T-helper 1 cell (primary cell): ENCODE measurements at regions not wholly inside any gene's neighbourhood (a gene's known extent, or its start where the extent isn't known, plus 50 kb on each side); places are given as distances from the start of the nearest gene placed in this dataset.
"Not testable (repeated sequence)": the region's sequence is repeated elsewhere in the genome, so short reads cannot be mapped to it uniquely, and the experiment has no call there.

Source experiments
- DNase-seq, 5 donors: peaks; one replicate each; pipeline ENCODE4 v3.0.0-alpha.2; 2012 to 2020

DNA sequence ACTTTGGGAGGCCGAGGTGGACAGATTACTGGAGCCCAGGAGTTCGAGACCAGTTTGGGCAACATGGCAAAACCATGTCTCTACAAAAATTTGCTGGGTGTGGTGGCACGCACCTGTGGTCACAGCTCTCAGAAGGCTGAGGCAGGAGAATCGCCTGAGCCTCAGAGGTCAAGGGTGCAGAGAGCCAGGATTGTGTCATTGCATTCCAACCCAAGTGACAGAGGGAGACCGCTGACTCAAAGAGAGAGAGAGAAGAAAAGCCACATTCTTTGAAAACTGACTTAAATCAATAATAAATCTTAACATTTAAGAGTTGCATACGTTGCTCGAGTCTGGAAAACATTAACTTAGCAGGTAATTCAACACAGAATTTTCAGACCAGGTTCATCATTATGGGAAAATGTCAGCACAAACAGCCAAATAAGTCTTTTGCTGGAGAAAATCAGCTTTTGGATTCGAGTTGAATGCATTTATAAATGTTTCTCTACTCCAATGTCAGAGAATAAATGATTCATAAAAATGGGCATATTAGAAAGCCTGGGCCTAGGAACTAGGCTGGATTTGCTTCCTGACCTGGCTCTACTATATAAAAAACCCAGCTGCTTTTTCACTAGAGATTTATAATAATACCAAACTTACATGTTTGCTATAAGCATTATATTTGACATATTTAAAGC is 68.3 kb upstream of the RBPJ start:
- DNase-seq, result peak in 1 of 5 donors; percentile 33

DNA sequence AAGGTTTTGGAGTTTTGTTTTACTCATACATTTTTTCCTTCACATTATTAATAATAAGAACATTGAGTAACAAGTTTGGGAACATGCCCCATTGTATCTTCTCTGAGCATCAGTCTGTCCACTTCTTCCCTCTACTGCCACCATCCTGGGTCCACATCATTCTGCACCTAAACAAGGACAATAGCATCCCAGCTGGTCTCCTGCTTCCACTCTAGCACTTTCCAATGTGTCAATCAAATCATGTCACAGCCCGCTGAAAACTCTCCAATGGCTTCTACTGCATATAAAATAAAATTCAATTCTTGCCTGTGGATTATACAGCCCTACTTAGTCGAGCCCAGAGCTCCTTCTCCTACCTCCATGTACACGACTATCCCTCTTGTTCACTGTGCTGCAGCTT is 66.8 kb upstream of the RBPJ start:
- DNase-seq, result no peak

DNA sequence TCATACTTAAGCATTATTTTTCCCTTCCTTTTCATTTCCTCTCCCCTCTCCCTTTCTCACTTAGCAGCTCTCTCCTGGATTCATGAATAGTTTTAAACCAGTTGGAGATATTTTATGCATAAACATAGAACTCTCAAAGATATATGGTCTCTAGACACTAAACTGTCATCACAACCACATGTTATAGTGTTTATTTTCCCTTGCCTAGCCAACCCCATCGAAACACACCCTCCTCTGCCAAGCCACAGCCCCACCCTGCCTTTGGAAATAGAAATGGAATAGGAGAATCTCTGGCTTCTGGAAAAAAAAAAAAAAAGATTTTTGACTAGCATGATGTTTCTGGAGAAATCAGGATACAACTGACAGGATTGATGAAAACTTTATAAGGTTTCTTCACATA is 64.8 kb upstream of the RBPJ start:
- no peak for DNase-seq

DNA sequence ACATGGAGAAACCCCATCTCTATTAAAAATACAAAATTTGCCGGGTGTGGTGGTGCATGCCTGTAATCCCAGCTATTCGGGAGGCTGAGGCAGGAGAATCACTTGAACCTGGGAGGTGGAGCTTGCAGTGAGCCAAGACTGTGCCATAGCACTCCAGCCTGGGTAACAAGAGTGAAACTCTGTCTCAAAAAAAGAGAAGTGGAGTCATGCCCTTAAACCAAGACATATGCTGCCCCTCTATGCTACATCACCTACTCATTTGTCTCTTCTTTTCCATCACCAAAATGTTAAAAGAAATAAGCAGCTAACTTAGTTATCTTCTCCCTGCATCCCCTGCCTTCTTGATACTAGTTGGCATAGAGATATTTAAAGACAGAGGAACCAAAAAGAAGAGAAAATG is 63.4 kb upstream of the RBPJ start:
- not testable (repeated sequence) for DNase-seq

DNA sequence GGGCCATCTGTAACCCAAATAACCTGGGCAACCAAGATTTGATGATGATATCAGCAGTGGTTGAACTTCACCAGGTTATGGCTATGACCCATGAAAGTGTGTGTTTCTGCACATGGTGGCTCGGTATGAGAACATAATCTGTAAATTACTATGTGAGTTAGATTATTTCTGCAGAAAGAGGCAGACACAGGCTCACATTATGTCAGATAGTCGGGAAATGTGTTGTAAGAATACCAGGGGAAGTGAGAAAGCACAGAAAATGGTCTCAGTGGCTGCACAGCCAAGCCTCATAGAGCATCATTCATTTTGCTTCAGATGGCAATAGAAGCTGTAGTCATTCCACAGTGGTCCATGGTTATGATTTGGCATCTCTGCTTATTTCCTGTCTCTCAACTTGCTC is 63.0 kb upstream of the RBPJ start:
- DNase-seq, result no peak

DNA sequence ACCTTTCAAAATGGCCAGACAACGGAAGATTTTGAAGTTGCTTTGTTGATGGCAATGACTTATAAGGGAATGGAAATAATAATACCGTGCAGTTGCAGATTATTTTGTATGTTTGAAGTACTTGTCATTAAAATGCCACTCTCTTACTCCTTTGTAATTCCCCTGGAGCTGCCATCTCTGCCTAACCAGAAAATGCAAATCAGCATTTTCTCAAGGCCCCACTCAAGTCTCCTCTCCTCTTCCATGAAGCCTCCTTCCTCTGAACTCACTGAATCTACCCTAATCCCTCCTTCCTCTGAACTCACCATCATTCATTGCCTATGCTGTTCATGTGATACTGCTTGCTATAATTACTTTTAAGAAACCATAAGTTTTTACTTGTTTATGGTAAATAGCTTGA is 60.2 kb upstream of the RBPJ start:
- no peak for DNase-seq

DNA sequence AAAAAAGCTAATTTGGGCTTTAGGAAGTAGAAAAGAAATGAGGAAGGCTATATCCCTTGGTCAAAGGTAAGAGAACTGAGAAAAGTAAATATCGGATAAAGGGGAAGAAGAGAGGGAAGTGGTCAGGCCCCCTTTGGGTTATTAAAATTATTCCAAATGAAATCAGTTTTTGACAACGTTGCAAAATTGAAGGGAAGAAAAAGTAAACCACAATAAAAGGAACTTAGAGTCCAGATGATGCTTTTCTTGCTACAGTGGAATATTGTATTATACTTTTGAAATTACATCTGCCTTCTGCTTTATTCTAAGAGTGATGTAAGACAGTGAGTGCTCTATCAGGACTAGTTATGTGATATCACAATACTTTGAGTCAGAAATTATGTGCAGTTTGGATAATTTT is 59.4 kb upstream of the RBPJ start:
- no peak for DNase-seq

DNA sequence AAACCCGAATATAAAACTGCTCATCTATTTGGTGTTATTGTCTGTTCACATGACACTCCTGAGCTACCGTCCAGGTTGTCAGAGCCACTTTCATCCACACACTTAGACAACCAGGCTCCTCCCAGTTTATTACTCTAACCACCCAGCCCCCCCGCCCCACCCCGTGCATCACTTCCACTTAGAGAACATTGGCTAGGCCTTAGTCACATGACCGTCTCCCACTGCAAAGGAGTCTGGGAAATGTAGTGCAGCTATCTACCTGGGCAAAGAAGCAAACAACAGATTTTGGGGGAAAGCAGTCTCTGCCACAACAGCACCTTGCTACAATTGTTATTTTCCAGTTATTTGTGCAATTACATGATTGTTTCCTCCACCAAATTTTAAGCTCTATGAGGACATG is 57.6 kb upstream of the RBPJ start:
- peak in 1 of 5 donors; percentile 6 for DNase-seq

DNA sequence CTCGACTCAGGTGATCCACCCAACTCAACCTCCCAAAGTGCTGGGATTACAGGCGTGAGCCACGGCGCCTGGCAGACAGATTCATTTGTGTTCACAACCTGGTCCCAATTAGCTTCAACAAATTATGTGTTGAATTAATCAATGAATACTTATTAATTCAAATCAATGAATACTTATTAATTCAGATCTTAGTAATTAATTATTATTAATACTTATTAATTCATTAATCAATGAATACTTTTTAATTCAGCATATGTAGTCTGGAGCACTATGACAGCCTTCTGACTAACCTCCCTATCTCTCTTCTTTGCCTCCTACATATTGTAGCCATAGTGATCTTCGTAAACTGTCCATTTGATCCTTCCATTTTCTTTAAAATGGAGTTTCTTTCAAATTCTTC is 56.7 kb upstream of the RBPJ start:
- no peak for DNase-seq

DNA sequence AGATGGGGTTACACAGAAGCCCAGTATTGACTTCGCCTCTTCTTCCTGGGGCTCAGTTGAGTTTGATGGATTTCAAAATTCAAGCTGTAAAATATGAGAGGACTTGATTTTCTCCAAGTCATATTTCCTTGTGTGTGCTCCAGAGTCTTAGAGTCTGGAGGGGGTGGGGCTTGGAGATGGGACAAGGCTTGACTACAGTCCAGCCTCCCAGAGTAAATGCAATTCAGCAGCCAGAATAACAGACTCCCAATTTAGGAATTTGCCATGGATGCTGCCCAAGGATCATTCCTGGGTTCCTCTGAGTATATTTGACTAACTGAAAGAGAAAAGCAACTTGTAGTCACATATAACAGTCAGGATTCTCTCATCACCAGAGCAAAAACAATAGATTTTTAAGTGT is 53.7 kb upstream of the RBPJ start:
- DNase-seq, result no peak

DNA sequence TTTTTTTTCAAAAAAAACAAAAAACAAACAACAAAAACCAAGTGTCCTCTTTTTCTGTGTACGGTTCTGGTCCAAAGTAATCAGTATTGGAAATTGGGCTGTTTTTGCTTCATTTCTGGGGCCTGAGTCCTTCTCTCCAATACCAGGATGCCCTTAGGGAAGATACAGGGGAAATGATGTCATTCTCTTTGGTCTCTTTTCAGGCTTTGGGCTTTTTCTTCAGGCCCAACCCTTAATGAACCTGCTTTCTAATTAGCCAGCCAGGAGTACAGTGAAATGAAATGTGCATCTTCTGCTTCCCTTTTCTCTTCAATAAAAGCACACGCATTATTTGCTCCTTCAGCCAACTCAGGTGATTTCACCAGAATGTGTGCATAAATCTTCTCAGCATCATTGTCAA is 52.6 kb upstream of the RBPJ start:
- DNase-seq, result no peak

DNA sequence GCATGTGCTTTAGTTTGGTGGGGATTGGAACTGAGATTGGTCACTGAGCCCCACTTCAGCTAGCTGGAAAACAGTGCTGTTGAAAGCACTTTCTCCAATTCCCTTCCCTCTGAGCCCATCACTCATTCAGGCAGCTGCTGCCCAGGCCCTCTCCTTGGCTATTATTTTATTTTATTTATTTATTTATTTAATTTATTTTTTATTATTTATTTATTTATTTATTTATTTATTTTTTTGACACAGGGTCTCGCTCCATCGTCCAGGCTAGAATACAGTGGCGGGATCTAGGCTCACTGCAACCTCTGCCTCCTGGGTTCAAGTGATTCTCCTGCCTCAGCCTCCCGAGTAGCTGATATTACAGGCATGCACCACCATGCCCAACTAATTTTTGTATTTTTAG is 51.8 kb upstream of the RBPJ start:
- no peak for DNase-seq
